K562 (cell line): ENCODE measurements at regions not wholly inside any gene's neighbourhood (a gene's known extent, or its start where the extent isn't known, plus 50 kb on each side); places are given as distances from the start of the nearest gene placed in this dataset.

ENCODE experiments used
- BRF1 ChIP-seq: IDR thresholded peaks from 3 replicates; pipeline ENCODE4 v1.6.1; 2011; ENCODE audit warnings: borderline replicate concordance, mild to moderate bottlenecking; ENCODE audit not compliant: insufficient read length; ENCODE audit errors: extremely low read depth
- E2F1 ChIP-seq: sonication (generic); formaldehyde crosslinking; IDR thresholded peaks from 2 replicates; pipeline ENCODE4 v1.8.1; 2023; ENCODE audit warnings: mild to moderate bottlenecking, missing genetic modification reagents, moderate library complexity
- KDM4B ChIP-seq, 2 experiments: fragments of 450-650 bp in 1 of 2; sonication (generic) in 1 of 2; IDR thresholded peaks; 2 replicates each; pipeline ENCODE4 v1.6.1; 2016 to 2017; ENCODE audit warnings: borderline replicate concordance in 2 of 2, antibody characterized with exemption in 1 of 2, low read depth in 1 of 2, mild to moderate bottlenecking in 1 of 2
- MAFK ChIP-seq: IDR thresholded peaks from 2 replicates; pipeline ENCODE4 v1.6.1; 2011; ENCODE audit warnings: low read length, improper control_type of control experiment
- NFRKB ChIP-seq: fragments of 450-650 bp; IDR thresholded peaks from 2 replicates; pipeline ENCODE4 v1.6.1; 2016; ENCODE audit warnings: low read depth
- NR2C1 ChIP-seq, 2 experiments: fragments of 450-650 bp; IDR thresholded peaks; 2 replicates each; pipeline ENCODE4 v1.6.1; 2017; ENCODE audit warnings: mild to moderate bottlenecking in 2 of 2, antibody characterized with exemption in 1 of 2, inconsistent platforms in 1 of 2, missing compliant biosample characterization in 1 of 2, missing genetic modification characterization in 1 of 2
- POLR2H ChIP-seq: IDR thresholded peaks from 2 replicates; pipeline ENCODE4 v1.6.1; 2016; ENCODE audit warnings: missing genetic modification characterization, low read depth, mild to moderate bottlenecking, control low read depth, missing compliant biosample characterization, moderate library complexity
- PTBP1 ChIP-seq: fragments of 200-400 bp; formaldehyde crosslinking; IDR thresholded peaks from 2 replicates; pipeline ENCODE4 v1.6.1; 2017; ENCODE audit warnings: low read depth, low read length
- RUNX1 ChIP-seq: sonication (generic); IDR thresholded peaks from 2 replicates; pipeline ENCODE4 v1.6.1; 2016; ENCODE audit warnings: antibody characterized with exemption, low read depth
- SAFB2 ChIP-seq: fragments of 200-400 bp; formaldehyde crosslinking; IDR thresholded peaks from 2 replicates; pipeline ENCODE4 v1.6.1; 2018; ENCODE audit warnings: borderline replicate concordance, low read length, low read depth, moderate library complexity; ENCODE audit not compliant: severe bottlenecking
- SRSF7 ChIP-seq: fragments of 200-400 bp; formaldehyde crosslinking; optimal IDR thresholded peaks from 2 replicates; pipeline ENCODE3; 2017; ENCODE audit warnings: mild to moderate bottlenecking, low read depth, low read length
- TSHZ1 ChIP-seq: fragments of 250-450 bp; sonication (Bioruptor Pico); IDR thresholded peaks from 2 replicates; pipeline ENCODE4 v1.4.0; 2020; ENCODE audit warnings: mild to moderate bottlenecking, moderate library complexity
- ZBTB9 ChIP-seq: fragments of 450-650 bp; formaldehyde crosslinking; IDR thresholded peaks from 2 replicates; pipeline ENCODE4 v1.4.0; 2020; ENCODE audit warnings: mild to moderate bottlenecking, moderate library complexity
- ZNF232 ChIP-seq: sonication (generic); formaldehyde crosslinking; IDR thresholded peaks from 2 replicates; pipeline ENCODE4 v1.8.0; 2022; ENCODE audit warnings: mild to moderate bottlenecking, missing genetic modification reagents
- ZNF57 ChIP-seq: fragments of 450-650 bp; formaldehyde crosslinking; IDR thresholded peaks from 2 replicates; pipeline ENCODE4 v1.4.0; 2020; ENCODE audit warnings: mild to moderate bottlenecking, moderate library complexity
- ZNF76 ChIP-seq: fragments of 250-450 bp; sonication (Bioruptor Pico); IDR thresholded peaks from 2 replicates; pipeline ENCODE4 v1.4.0; 2020; ENCODE audit warnings: mild to moderate bottlenecking, moderate library complexity, borderline replicate concordance
- ZZZ3 ChIP-seq: fragments of 450-650 bp; IDR thresholded peaks from 2 replicates; pipeline ENCODE4 v1.6.1; 2016; ENCODE audit warnings: antibody characterized with exemption, mild to moderate bottlenecking, moderate library complexity
- TF ChIP-seq, protein P1 (sequence below), 2 experiments: IDR thresholded peaks; 2 replicates each; pipeline ENCODE4 v1.6.1; 2012; ENCODE audit warnings: improper control_type of control experiment in 2 of 2, low read depth in 2 of 2, low read length in 2 of 2, borderline replicate concordance in 1 of 2

- TF ChIP-seq, protein P1, sequence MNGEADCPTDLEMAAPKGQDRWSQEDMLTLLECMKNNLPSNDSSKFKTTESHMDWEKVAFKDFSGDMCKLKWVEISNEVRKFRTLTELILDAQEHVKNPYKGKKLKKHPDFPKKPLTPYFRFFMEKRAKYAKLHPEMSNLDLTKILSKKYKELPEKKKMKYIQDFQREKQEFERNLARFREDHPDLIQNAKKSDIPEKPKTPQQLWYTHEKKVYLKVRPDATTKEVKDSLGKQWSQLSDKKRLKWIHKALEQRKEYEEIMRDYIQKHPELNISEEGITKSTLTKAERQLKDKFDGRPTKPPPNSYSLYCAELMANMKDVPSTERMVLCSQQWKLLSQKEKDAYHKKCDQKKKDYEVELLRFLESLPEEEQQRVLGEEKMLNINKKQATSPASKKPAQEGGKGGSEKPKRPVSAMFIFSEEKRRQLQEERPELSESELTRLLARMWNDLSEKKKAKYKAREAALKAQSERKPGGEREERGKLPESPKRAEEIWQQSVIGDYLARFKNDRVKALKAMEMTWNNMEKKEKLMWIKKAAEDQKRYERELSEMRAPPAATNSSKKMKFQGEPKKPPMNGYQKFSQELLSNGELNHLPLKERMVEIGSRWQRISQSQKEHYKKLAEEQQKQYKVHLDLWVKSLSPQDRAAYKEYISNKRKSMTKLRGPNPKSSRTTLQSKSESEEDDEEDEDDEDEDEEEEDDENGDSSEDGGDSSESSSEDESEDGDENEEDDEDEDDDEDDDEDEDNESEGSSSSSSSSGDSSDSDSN (IDR thresholded peaks at IDR 0.05; ENCODE audit: borderline replicate concordance in 1 of 2, low read depth in 2 of 2, low read length in 2 of 2), result no peak
- TF ChIP-seq ZNF57 (CRISPR knock-in tag) (no peak), PTBP1 (no peak), ZBTB9 (CRISPR knock-in tag) (no peak), ZNF76 (CRISPR knock-in tag) (no peak), NR2C1 (IDR thresholded peaks at IDR 0.05) (no peak), NR2C1 (tag; IDR thresholded peaks at IDR 0.05) (no peak), TSHZ1 (CRISPR knock-in tag) (no peak), RUNX1 (no peak), MAFK (peak; percentile 70), ZNF232 (CRISPR knock-in tag) (no peak), SRSF7 (no peak), ZZZ3 (no peak), POLR2H (no peak), KDM4B (IDR thresholded peaks at IDR 0.05; ENCODE audit: borderline replicate concordance in 2 of 2, low read depth in 1 of 2) (no peak), SAFB2 (no peak), E2F1 (CRISPR knock-in tag) (no peak), NFRKB (no peak), BRF1 (no peak)
Measured at GRCh38 chr1:244296447-244296846, 155.3 kb downstream of the ADSS2 start (continued).
